ENCODE measurements at regions not wholly inside any gene's neighbourhood (a gene's known extent, or its start where the extent isn't known, plus 50 kb on each side); places are given as distances from the start of the nearest gene placed in this dataset.

GRCh38 chr2:195543902-195544894 lies 112.8 kb upstream of the SLC39A10 start:
- Histone ChIP-seq H3K27me3 (ENCODE audit: control insufficient read depth in 1 of 2, insufficient read depth in 1 of 2, low read length in 2 of 2) (no peaks in the 10 kb centered on the region), H3K79me1 (replicated peaks; ENCODE audit: low read length, poor library complexity, severe bottlenecking) (no peaks in the 10 kb centered on the region), H4K8ac (ENCODE audit: low read length) (no peak overlapping the region), H3K4me1 (ENCODE audit: control insufficient read depth, insufficient read depth, low read depth, low read length) (peaks cover 4% of the 10 kb centered on the region), H4K91ac (ENCODE audit: low read length) (no peak overlapping the region), H3K4me3 (ENCODE audit: insufficient read depth in 1 of 2, low read depth in 1 of 2, low read length in 2 of 2) (no peak overlapping the region), H3K27ac (ENCODE audit: low read length, poor library complexity, severe bottlenecking) (peak overlapping the region; percentile 86), H2BK120ac (ENCODE audit: low read depth, low read length) (no peak overlapping the region), H3K36me3 (ENCODE audit: control insufficient read depth in 1 of 2, insufficient read depth in 2 of 2, low read depth in 1 of 2, low read length in 2 of 2) (no peaks in the 10 kb centered on the region), H3K14ac (ENCODE audit: low read length in 2 of 2) (no peak overlapping the region), H3K4me2 (ENCODE audit: low read length, poor library complexity, severe bottlenecking) (no peak overlapping the region), H3K23ac (ENCODE audit: low read length in 2 of 2) (no peak overlapping the region), H2BK12ac (ENCODE audit: low read length in 2 of 2) (no peak overlapping the region), H3K4ac (ENCODE audit: low read depth in 1 of 2, low read length in 2 of 2) (peak overlapping the region in 1 of 2 experiments; percentile 26), H2AK5ac (ENCODE audit: low read length, severe bottlenecking) (peak overlapping the region; percentile 66), H2AFZ (ENCODE audit: low read depth, low read length) (no peak overlapping the region), H3K18ac (ENCODE audit: low read depth in 1 of 2, low read length in 2 of 2) (peak overlapping the region in 1 of 2 experiments; percentile 11), H3K9me3 (ENCODE audit: control insufficient read depth, low read length) (no peaks in the 10 kb centered on the region), H2BK5ac (ENCODE audit: low read depth, low read length, poor library complexity, severe bottlenecking) (no peak overlapping the region), H2BK15ac (ENCODE audit: low read depth, poor library complexity, severe bottlenecking) (peak overlapping the region; percentile 68), H3K9ac (ENCODE audit: low read length) (no peak overlapping the region)
- WGBS: 97% methylated on average over 9 of the region's 11 CpGs
- DNase-seq: peak; percentile 79

GRCh38 chr2:195543063-195543462 lies 114.0 kb upstream of the SLC39A10 start:
- H3K4me2 ChIP-seq (ENCODE audit: low read length, poor library complexity, severe bottlenecking): no peak overlapping the region
- no peak overlapping the region for H2AFZ ChIP-seq (ENCODE audit: low read depth, low read length)
- H2BK120ac ChIP-seq (ENCODE audit: low read depth, low read length): no peak overlapping the region
- H3K14ac ChIP-seq (ENCODE audit: low read length in 2 of 2): no peak overlapping the region
- H3K27me3 ChIP-seq (ENCODE audit: control insufficient read depth in 1 of 2, insufficient read depth in 1 of 2, low read length in 2 of 2): no peaks in the 10 kb centered on the region
- no peak overlapping the region for H2BK5ac ChIP-seq (ENCODE audit: low read depth, low read length, poor library complexity, severe bottlenecking)
- H2BK15ac ChIP-seq (ENCODE audit: low read depth, poor library complexity, severe bottlenecking): no peak overlapping the region
- 96% methylated on average over 2 of the region's 2 CpGs for WGBS
- H3K36me3 ChIP-seq (ENCODE audit: control insufficient read depth in 1 of 2, insufficient read depth in 2 of 2, low read depth in 1 of 2, low read length in 2 of 2): no peaks in the 10 kb centered on the region
- no peaks in the 10 kb centered on the region for H3K79me1 ChIP-seq (replicated peaks; ENCODE audit: low read length, poor library complexity, severe bottlenecking)
- H3K9ac ChIP-seq (ENCODE audit: low read length): no peak overlapping the region
- no peak overlapping the region for H3K23ac ChIP-seq (ENCODE audit: low read length in 2 of 2)
- H3K4ac ChIP-seq (ENCODE audit: low read depth in 1 of 2, low read length in 2 of 2): no peak overlapping the region
- H3K27ac ChIP-seq (ENCODE audit: low read length, poor library complexity, severe bottlenecking): no peak overlapping the region
- no peak overlapping the region for H3K4me3 ChIP-seq (ENCODE audit: insufficient read depth in 1 of 2, low read depth in 1 of 2, low read length in 2 of 2)
- H2BK12ac ChIP-seq (ENCODE audit: low read length in 2 of 2): no peak overlapping the region
- no peaks in the 10 kb centered on the region for H3K9me3 ChIP-seq (ENCODE audit: control insufficient read depth, low read length)
- no peak overlapping the region for H4K8ac ChIP-seq (ENCODE audit: low read length)
- no peak overlapping the region for H4K91ac ChIP-seq (ENCODE audit: low read length)
- no peak overlapping the region for H2AK5ac ChIP-seq (ENCODE audit: low read length, severe bottlenecking)
- no peak overlapping the region for H3K18ac ChIP-seq (ENCODE audit: low read depth in 1 of 2, low read length in 2 of 2)
- DNase-seq: no peak
- peaks cover 4% of the 10 kb centered on the region for H3K4me1 ChIP-seq (ENCODE audit: control insufficient read depth, insufficient read depth, low read depth, low read length)

DNA sequence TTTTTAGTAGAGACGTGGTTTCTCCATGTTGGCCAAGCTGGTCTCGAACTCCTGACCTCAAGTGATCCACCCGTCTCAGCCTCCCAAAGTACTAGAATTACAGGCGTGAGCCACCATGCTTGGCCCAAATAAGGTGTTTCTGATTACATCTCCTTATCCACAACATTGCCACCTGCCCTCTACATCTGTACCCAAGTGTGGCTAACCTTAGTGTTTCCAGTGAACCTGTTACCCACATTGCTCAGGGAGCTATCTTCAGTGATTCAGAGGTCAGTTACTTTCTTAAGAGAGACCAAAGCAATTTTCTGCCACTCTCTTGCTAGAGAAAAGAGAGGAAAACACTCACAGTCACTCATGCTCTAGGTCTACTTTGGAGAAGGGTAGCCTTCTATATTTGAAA lies 115.0 kb upstream of the SLC39A10 start:
- Histone ChIP-seq H4K91ac (ENCODE audit: low read length) (no peak overlapping the region), H2AFZ (ENCODE audit: low read depth, low read length) (no peak overlapping the region), H3K4me1 (ENCODE audit: control insufficient read depth, insufficient read depth, low read depth, low read length) (peaks cover 4% of the 10 kb centered on the region), H3K9me3 (ENCODE audit: control insufficient read depth, low read length) (no peaks in the 10 kb centered on the region), H3K4me2 (ENCODE audit: low read length, poor library complexity, severe bottlenecking) (no peak overlapping the region), H2BK120ac (ENCODE audit: low read depth, low read length) (no peak overlapping the region), H3K4me3 (ENCODE audit: insufficient read depth in 1 of 2, low read depth in 1 of 2, low read length in 2 of 2) (no peak overlapping the region), H3K18ac (ENCODE audit: low read depth in 1 of 2, low read length in 2 of 2) (no peak overlapping the region), H2AK5ac (ENCODE audit: low read length, severe bottlenecking) (no peak overlapping the region), H3K79me1 (replicated peaks; ENCODE audit: low read length, poor library complexity, severe bottlenecking) (no peaks in the 10 kb centered on the region), H4K8ac (ENCODE audit: low read length) (no peak overlapping the region), H2BK15ac (ENCODE audit: low read depth, poor library complexity, severe bottlenecking) (no peak overlapping the region), H3K27ac (ENCODE audit: low read length, poor library complexity, severe bottlenecking) (no peak overlapping the region), H3K4ac (ENCODE audit: low read depth in 1 of 2, low read length in 2 of 2) (no peak overlapping the region), H3K36me3 (ENCODE audit: control insufficient read depth in 1 of 2, insufficient read depth in 2 of 2, low read depth in 1 of 2, low read length in 2 of 2) (no peaks in the 10 kb centered on the region), H2BK5ac (ENCODE audit: low read depth, low read length, poor library complexity, severe bottlenecking) (no peak overlapping the region), H2BK12ac (ENCODE audit: low read length in 2 of 2) (no peak overlapping the region), H3K23ac (ENCODE audit: low read length in 2 of 2) (no peak overlapping the region), H3K14ac (ENCODE audit: low read length in 2 of 2) (no peak overlapping the region), H3K9ac (ENCODE audit: low read length) (no peak overlapping the region), H3K27me3 (ENCODE audit: control insufficient read depth in 1 of 2, insufficient read depth in 1 of 2, low read length in 2 of 2) (no peaks in the 10 kb centered on the region)
- DNase-seq: no peak
- WGBS: 85% methylated on average over 4 of the region's 4 CpGs

DNA sequence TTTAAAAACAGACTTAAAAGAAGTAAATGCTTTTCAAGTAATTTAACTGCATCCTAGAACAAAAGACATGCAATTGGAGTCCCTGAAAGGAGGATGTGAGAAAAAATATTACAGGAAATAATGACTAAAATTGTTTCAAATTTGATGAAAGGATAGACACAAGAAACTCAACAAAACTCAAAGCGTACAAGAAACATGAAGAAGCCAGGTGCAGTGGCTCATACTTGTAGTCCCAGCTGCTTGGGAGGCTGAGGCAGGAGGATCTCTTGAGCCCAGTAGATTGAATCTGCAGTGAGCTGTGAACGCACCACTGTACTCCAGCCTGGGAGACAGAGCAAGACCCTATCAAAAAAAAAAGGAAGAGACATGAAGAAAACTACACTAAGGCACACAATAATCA lies 118.1 kb upstream of the SLC39A10 start:
- Histone ChIP-seq H3K14ac (ENCODE audit: low read length in 2 of 2) (no peak overlapping the region), H3K9ac (ENCODE audit: low read length) (no peak overlapping the region), H3K9me3 (ENCODE audit: control insufficient read depth, low read length) (no peaks in the 10 kb centered on the region), H3K4me2 (ENCODE audit: low read length, poor library complexity, severe bottlenecking) (no peak overlapping the region), H2BK5ac (ENCODE audit: low read depth, low read length, poor library complexity, severe bottlenecking) (no peak overlapping the region), H2BK15ac (ENCODE audit: low read depth, poor library complexity, severe bottlenecking) (no peak overlapping the region), H3K27me3 (ENCODE audit: control insufficient read depth in 1 of 2, insufficient read depth in 1 of 2, low read length in 2 of 2) (no peaks in the 10 kb centered on the region), H3K27ac (ENCODE audit: low read length, poor library complexity, severe bottlenecking) (no peak overlapping the region), H4K8ac (ENCODE audit: low read length) (no peak overlapping the region), H2BK120ac (ENCODE audit: low read depth, low read length) (no peak overlapping the region), H3K79me1 (replicated peaks; ENCODE audit: low read length, poor library complexity, severe bottlenecking) (no peaks in the 10 kb centered on the region), H3K4me3 (ENCODE audit: insufficient read depth in 1 of 2, low read depth in 1 of 2, low read length in 2 of 2) (no peak overlapping the region), H3K4ac (ENCODE audit: low read depth in 1 of 2, low read length in 2 of 2) (no peak overlapping the region), H2AFZ (ENCODE audit: low read depth, low read length) (no peak overlapping the region), H2AK5ac (ENCODE audit: low read length, severe bottlenecking) (no peak overlapping the region), H3K36me3 (ENCODE audit: control insufficient read depth in 1 of 2, insufficient read depth in 2 of 2, low read depth in 1 of 2, low read length in 2 of 2) (no peaks in the 10 kb centered on the region), H3K18ac (ENCODE audit: low read depth in 1 of 2, low read length in 2 of 2) (no peak overlapping the region), H4K91ac (ENCODE audit: low read length) (no peak overlapping the region), H2BK12ac (ENCODE audit: low read length in 2 of 2) (no peak overlapping the region), H3K23ac (ENCODE audit: low read length in 2 of 2) (no peak overlapping the region), H3K4me1 (ENCODE audit: control insufficient read depth, insufficient read depth, low read depth, low read length) (peaks cover 5% of the 10 kb centered on the region)
- WGBS: 100% methylated on average over 1 of the region's 2 CpGs
- no peak for DNase-seq
